GM19397 (cell line): ENCODE measurements at regions not wholly inside any gene's neighbourhood (a gene's known extent, or its start where the extent isn't known, plus 50 kb on each side); places are given as distances from the start of the nearest gene placed in this dataset.
"Not testable (repeated sequence)": the region's sequence is repeated elsewhere in the genome, so short reads cannot be mapped to it uniquely, and the experiment has no call there.

Source experiments
- ATAC-seq: cut with Tn5 transposase; IDR thresholded peaks from one replicate; pipeline ENCODE4 v1.9.1; 2021; ENCODE audit warnings: mild to moderate bottlenecking, moderate library complexity; ENCODE audit not compliant: unreplicated experiment

DNA sequence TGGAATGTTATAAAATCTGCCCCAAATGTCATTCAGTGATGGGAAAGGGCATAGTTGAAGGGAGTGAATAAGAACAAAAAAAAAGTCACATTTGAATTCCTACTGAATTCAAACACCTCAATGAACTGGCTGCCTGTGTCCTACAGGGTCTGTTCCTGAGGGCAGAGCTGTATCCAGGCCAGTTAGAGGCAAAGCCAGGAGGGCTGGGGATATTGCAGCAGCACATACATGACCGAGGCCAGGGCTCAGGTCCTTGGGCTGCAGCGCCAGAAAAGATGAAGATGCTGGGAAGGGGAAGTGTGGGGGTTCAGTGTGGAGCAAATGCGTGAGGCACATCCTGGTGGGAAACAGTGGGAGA, 449.2 kb downstream of the SIPA1L2 start:
- no peak for ATAC-seq

DNA sequence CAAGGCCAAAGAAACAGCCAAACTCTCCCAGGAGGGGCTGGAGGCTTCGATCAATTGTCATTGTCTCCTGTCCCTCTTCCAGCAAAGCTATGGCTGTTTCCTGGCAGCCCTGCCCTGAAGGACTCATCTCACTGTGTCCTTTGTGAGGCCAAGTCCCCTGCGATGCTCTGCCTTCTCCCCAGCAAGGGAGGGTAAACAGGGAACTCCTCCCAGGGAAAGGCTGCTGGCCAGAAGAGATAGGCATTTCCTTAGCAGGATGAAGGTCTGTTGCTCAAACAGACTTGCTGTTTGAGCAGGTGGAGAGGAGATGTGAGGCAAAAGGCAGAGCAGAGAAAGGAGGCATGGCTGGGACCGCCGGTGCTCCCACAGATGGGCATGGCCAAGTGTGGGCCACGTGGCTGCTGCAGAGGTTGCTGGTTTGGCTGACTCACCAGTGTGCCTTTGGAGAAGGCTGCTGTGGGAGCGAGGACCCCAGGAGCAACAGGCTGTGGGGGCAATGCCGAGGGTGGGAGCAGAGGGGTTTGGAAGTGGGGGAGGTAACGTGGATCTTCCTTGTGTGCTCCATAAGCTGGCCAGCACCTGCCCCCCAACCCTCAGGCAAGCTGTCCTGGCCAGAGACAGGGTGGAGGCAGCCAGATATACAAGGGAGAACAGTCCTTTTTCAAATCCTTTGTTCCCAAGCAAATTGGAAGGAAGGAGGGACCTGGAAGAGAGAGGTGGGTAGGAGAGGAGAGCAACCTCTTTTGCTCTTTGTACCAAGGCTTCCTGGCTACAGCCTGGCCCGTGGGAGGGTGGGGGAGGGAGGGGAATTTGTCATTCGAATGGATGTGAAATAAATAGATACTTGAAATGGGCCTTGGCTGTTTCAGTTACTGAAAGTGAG, 449.8 kb downstream of the SIPA1L2 start:
- ATAC-seq, result no peak

- ATAC-seq, result no peak
Observed at GRCh38 chr1:232178191-232178590, 451.7 kb downstream of the SIPA1L2 start.

- ATAC-seq, result no peak
Observed at GRCh38 chr1:232177438-232177837, 452.5 kb downstream of the SIPA1L2 start.

DNA sequence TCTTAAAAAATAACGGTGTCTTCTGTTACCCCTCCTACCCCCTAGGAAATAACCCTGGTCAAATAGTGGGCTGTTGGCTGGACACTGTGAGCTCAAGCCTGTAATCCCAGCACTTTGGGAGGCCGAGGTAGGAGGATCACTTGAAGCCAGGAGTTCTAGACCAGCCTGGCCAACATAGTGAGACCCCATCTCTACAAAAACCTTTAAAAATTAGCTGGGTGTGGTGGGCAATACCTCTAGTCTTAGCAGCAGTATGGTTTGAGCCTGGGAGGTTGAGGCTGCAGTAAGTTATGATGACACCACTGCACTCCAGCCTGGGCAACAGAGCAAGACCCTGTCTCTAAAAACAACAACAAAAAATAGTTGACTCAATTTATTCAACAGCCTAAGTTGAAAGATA, 453.7 kb downstream of the SIPA1L2 start:
- ATAC-seq, result no peak

- no peak for ATAC-seq
Observed at GRCh38 chr1:232174306-232174705, 455.6 kb downstream of the SIPA1L2 start.

- ATAC-seq, result no peak
Observed at GRCh38 chr1:232172563-232172962, 457.4 kb downstream of the SIPA1L2 start.

DNA sequence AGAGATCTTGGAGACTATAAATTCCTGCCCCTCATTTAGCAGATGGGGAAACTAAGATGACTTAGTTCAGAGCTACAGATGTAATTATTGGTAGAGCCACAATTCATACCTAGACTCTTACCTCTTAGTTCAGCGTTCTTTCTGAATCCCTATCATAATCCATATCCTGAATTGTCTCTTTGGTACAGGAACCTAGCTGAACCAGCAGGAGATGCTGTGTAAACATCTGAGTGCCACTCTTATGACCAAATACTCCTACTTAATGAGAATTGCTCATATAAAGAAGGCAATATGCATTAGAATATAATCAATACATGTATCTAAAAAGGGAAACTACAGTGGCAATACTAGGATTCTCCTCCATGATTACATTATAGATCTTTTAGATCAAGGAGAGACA, 459.0 kb downstream of the SIPA1L2 start:
- no peak for ATAC-seq

- ATAC-seq, result no peak
Observed at GRCh38 chr1:232169436-232169835, 460.5 kb downstream of the SIPA1L2 start.

DNA sequence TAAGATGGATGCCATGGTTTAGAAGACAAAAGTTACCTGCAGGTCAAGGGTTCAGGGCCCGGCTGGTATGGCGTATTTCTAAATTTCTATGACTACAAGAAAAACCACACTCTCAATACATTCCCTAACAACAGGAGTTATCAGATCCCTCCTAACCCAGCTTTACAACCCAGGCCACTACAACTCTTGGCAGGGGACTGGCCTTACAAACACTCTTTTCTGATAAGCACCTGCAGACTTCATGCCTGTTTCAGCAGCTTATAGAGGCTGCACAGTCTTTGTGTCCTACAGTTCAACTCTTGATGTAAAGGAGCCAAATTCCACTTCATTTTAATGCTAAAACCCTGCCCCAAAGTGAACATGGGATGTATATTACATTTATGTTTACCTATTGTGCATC, 461.4 kb downstream of the SIPA1L2 start:
- ATAC-seq, result no peak

DNA sequence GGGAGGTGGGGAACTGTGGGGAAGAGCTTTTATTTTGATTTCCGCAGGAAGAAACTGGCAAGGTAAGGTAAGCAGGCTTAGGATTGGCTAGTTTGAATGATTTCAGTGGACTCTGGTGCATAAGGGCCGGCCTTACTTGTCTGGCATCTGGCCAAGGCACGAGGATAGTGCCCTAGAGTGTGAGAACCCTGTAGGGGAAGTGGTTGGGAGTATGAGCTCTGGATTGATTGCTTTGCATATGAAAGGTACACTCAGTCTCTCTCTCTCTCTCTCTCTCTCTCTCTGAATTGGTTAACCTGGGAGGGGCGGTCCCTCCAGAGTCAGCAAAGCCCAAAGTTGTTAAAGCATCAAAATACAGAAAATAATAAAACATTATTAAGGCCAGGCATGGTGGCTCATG, 463.0 kb downstream of the SIPA1L2 start:
- no peak for ATAC-seq

DNA sequence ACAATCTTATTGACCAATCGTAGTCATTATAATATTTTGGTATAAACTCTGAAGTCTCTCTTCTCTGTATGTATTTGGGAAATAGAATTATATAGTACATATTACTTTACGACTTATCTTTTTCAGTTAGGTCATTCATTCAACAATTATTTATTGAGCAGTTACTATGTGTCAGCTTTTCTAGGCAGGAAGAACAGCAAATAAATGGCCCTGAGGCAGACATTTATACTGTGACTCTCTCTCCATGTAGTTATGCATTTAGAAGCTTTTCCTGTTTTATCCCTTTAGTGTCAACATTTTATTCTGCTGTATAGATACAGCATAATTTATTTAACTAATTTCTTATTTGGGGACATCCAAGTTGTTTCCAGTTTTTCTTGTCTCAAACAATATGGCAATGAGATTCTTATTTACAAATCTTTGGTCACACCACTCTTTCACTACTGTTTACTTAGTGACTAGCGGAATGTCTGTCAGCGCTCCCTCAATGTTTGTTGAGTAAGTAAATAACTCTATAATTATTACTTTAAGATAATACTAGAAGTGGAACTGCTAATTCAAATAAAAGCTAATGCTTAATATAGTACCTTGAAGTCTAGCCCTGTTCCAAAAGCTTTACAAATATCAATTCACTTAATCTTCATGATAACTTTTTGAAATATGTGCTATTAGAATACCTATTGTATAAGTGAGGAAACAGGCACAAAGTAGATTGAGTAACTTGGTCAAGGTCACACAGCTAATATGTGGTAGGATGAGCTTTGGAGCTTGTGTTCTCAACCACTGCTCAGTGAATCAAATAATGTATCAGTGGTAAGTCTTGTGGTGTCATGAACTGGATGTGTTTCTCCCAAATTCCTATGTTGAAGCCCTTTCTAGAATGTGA, 465.6 kb downstream of the SIPA1L2 start:
- ATAC-seq, result no peak

DNA sequence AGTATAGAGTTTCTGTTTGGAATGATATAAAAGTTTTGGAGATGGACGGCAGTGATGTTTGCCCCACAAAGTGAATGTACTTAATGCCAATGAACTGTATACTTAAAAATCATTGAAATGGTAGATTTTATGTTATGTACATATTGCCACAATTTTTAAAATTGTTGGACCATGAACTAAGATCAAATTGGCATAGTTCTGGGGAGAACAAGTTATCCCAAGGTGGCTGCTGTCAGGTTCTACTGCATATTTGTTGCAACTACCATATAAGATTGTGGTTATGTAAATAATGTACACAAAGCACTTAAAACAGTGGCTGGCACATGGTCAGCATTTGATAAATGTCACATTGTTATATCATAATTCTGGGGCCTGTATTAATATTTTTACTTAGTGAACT, 466.4 kb downstream of the SIPA1L2 start:
- no peak for ATAC-seq

- no peak for ATAC-seq
Observed at GRCh38 chr1:232162001-232162400, 467.9 kb downstream of the SIPA1L2 start.

DNA sequence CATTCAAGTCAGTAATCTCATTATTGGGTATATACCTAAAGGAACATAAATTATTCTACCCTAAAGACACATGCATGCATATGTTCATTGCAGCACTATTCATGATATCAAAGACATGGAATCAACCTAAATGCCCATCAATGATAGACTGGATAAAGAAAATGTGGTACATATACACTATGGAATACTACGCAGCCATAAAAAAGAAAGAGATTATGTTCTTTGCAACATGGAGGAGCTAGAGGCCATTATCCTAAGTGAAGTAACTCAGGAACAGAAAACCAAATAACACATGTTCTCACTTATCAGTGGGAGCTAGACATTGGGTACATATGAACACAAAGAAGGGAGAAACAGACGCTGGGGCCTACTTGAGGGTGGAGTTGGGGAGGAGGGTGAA, 471.4 kb downstream of the SIPA1L2 start:
- not testable (repeated sequence) for ATAC-seq

GRCh38 chr1:232156070-232156469, 473.9 kb downstream of the SIPA1L2 start:
- ATAC-seq, result not testable (repeated sequence)

DNA sequence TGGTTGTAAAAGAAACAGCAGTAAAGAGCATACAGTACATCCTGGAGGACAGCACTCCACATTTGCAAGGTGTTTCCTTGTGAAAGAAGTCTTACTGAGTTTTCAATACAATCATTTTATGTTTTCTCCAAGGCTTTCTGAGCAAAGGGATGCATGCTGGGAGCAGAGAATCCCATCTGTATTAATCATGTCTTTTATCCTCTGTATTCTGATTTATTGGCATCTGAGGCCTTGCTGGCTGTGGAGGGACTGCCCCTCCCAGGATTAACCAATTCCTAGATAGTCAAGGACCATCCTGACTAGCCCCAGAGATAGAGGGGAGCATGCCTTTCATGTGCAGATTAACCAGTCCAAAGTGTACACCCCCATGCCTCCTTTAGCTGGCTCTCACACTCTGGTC, 476.3 kb downstream of the SIPA1L2 start:
- ATAC-seq, result no peak

- ATAC-seq, result no peak
Observed at GRCh38 chr1:232150770-232151548, 479.0 kb downstream of the SIPA1L2 start.

DNA sequence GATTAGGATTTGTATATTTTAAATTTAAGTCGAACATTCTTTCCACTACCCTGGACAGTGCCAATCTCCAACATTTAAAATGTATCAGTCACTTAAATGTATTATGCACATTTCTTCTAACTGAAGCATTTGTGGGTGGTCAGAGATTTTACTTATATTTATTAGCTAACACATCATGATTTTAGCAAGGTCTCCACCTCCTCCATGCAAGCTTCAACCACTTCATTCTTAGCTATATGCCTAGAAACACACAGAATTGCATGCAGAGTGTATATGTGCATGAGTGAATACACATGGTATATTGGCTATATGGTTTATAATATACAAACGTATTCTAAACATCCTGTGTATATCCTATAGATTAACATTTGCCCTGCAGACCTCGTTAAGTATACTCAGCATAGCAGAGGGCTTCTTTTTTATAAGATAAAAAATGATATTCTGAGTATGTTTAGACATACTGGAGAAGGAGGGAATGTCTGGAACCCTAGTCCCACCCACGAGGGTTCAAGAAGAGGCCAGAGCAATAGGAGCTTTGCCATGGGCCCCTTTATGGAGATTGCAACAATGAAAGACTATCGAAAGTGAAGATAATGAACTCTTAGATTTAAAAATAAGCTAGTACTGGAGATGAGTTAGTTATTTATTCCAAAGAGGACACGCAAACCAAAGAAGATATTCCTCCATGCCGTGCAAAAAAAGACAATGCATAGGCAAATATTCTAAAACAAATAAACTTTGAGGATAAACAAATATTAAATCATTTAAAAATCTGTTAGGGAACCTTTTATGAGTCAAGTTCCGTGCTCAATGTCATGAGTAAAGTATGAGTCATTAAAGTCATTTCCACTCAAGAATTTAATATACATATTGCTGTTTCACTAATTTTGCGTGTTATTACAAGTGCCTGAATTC, 480.4 kb downstream of the SIPA1L2 start:
- ATAC-seq, result no peak

- no peak for ATAC-seq
Observed at GRCh38 chr1:232147215-232147614, 482.7 kb downstream of the SIPA1L2 start.
